ENCODE measurements at regions not wholly inside any gene's neighbourhood (a gene's known extent, or its start where the extent isn't known, plus 50 kb on each side); places are given as distances from the start of the nearest gene placed in this dataset.

- H2AK5ac ChIP-seq (ENCODE audit: insufficient read length, low read length) = no peak overlapping the region
Measured at GRCh38 chr11:134905517-134905916, 493.5 kb upstream of the B3GAT1 start.

More at GRCh38 chr11:134905517-134905916, 493.5 kb upstream of the B3GAT1 start:
- Histone ChIP-seq H3K4ac (ENCODE audit: low read depth, low read length) (no peak overlapping the region), H4K91ac (ENCODE audit: insufficient read length, low read depth, low read length) (no peak overlapping the region), H2BK15ac (ENCODE audit: low read depth, low read length) (no peak overlapping the region), H3K79me2 (ENCODE audit: insufficient read depth, low read length) (no peaks in the 10 kb centered on the region), H3K4me2 (ENCODE audit: insufficient read depth, insufficient read length, low read length) (no peak overlapping the region), H3K9ac (ENCODE audit: extremely low read depth, insufficient read length, low read length) (no peak overlapping the region), H3K79me1 (ENCODE audit: insufficient read depth, low read depth, low read length, poor library complexity, severe bottlenecking) (no peaks in the 10 kb centered on the region), H3K27ac (ENCODE audit: insufficient read length, low read depth, low read length) (no peak overlapping the region), H3K9me3 (ENCODE audit: control insufficient read depth, low read depth, low read length) (no peaks in the 10 kb centered on the region), H4K20me1 (ENCODE audit: control insufficient read depth, insufficient read depth, insufficient read length) (no peaks in the 10 kb centered on the region), H2BK5ac (ENCODE audit: insufficient read length, low read length) (no peak overlapping the region), H3K4me1 (ENCODE audit: insufficient read depth, low read length) (no peaks in the 10 kb centered on the region), H3T11ph (ENCODE audit: low read length) (no peak overlapping the region), H2BK12ac (ENCODE audit: insufficient read length, low read depth, low read length) (no peak overlapping the region), H4K5ac (ENCODE audit: insufficient read length, low read depth, low read length) (no peak overlapping the region), H4K8ac (replicated peaks; ENCODE audit: insufficient read length, low read depth, low read length) (no peak overlapping the region), H3K56ac (ENCODE audit: insufficient read length, low read depth, low read length) (no peak overlapping the region), H3K18ac (ENCODE audit: insufficient read length, low read depth, low read length) (no peak overlapping the region), H3K27me3 (ENCODE audit: insufficient read depth, low read length) (no peaks in the 10 kb centered on the region; the same call in 1 of the 2 replicates), H3K23ac (ENCODE audit: insufficient read length, low read depth, low read length) (no peak overlapping the region), H2BK20ac (ENCODE audit: low read depth, low read length, poor library complexity, severe bottlenecking) (no peak overlapping the region), H3K14ac (ENCODE audit: insufficient read depth, low read length) (no peak overlapping the region), H2AFZ (ENCODE audit: low read length) (no peak overlapping the region), H2BK120ac (ENCODE audit: low read depth, low read length, poor library complexity, severe bottlenecking) (no peak overlapping the region), H3K23me2 (ENCODE audit: insufficient read length, low read depth, low read length, poor library complexity, severe bottlenecking) (no peaks in the 10 kb centered on the region)
- H3K4me3 Mint-ChIP-seq = no peak overlapping the region
- no peaks in the 10 kb centered on the region for H3K36me3 Mint-ChIP-seq (ENCODE audit: insufficient read depth in 1 of 3, low read depth in 3 of 3)
- no peak for TF ChIP-seq CTCF (conservative IDR thresholded peaks at IDR 0.05)
- peaks cover 14 to 19% of the 10 kb centered on the region in 2 experiments for H3K4me1 Mint-ChIP-seq
- no peak overlapping the region for H3K27ac Mint-ChIP-seq
- H3K9me3 Mint-ChIP-seq = no peaks in the 10 kb centered on the region
- peaks cover 16% of the 10 kb centered on the region for H3K27me3 Mint-ChIP-seq (ENCODE audit: low read depth)
- WGBS (ENCODE audit: extremely low coverage, insufficient read length, low lambda C conversion rate) = no CpG with 5 or more reads among the region's 2 CpGs
- no peak for DNase-seq
